GM18511 (cell line): ENCODE measurements at regions not wholly inside any gene's neighbourhood (a gene's known extent, or its start where the extent isn't known, plus 50 kb on each side); places are given as distances from the start of the nearest gene placed in this dataset.
"Not testable (repeated sequence)": the region's sequence is repeated elsewhere in the genome, so short reads cannot be mapped to it uniquely, and the experiment has no call there.

Source experiments
- ATAC-seq: cut with Tn5 transposase; IDR thresholded peaks from one replicate; pipeline ENCODE4 v1.9.1; 2021; ENCODE audit warnings: mild to moderate bottlenecking, moderate library complexity; ENCODE audit not compliant: unreplicated experiment

GRCh38 chrX:137212078-137212632, 178.4 kb upstream of the GPR101 start:
- ATAC-seq = no peak

- no peak for ATAC-seq
Observed at GRCh38 chrX:137198040-137198439, 164.2 kb upstream of the GPR101 start.

- no peak for ATAC-seq
Observed at GRCh38 chrX:137195991-137196390, 162.2 kb upstream of the GPR101 start.

GRCh38 chrX:137195296-137195695, 161.5 kb upstream of the GPR101 start:
- no peak for ATAC-seq

- ATAC-seq = peak; percentile 77
Observed at GRCh38 chrX:137194164-137194563, 160.4 kb upstream of the GPR101 start.

GRCh38 chrX:137187540-137187939, 153.7 kb upstream of the GPR101 start:
- no peak for ATAC-seq

- ATAC-seq = no peak
Observed at GRCh38 chrX:137178392-137178791, 144.6 kb upstream of the GPR101 start.

GRCh38 chrX:137172317-137172948, 138.6 kb upstream of the GPR101 start:
- no peak for ATAC-seq

GRCh38 chrX:137171626-137172025, 137.8 kb upstream of the GPR101 start:
- ATAC-seq = no peak

GRCh38 chrX:137166591-137166990, 132.8 kb upstream of the GPR101 start:
- ATAC-seq = no peak

GRCh38 chrX:137164329-137164728, 130.5 kb upstream of the GPR101 start:
- ATAC-seq = no peak

GRCh38 chrX:137151403-137151802, 117.6 kb upstream of the GPR101 start:
- ATAC-seq = no peak

GRCh38 chrX:137143864-137144263, 110.1 kb upstream of the GPR101 start:
- no peak for ATAC-seq

GRCh38 chrX:137122651-137123050, 88.9 kb upstream of the GPR101 start:
- not testable (repeated sequence) for ATAC-seq

- ATAC-seq = no peak
Observed at GRCh38 chrX:137119049-137119448, 85.3 kb upstream of the GPR101 start.

- ATAC-seq = no peak
Observed at GRCh38 chrX:137118536-137118935, 84.7 kb upstream of the GPR101 start.

- no peak for ATAC-seq
Observed at GRCh38 chrX:137118136-137118535, 84.3 kb upstream of the GPR101 start.

- not testable (repeated sequence) for ATAC-seq
Observed at GRCh38 chrX:137107877-137108276, 74.1 kb upstream of the GPR101 start.

GRCh38 chrX:137101273-137101990, 67.6 kb upstream of the GPR101 start:
- no peak for ATAC-seq
